ENCODE measurements at regions not wholly inside any gene's neighbourhood (a gene's known extent, or its start where the extent isn't known, plus 50 kb on each side); places are given as distances from the start of the nearest gene placed in this dataset.

- TF ChIP-seq CTCF (IDR thresholded peaks at IDR 0.05), result no peak
- TF ChIP-seq POLR2A (IDR thresholded peaks at IDR 0.05), result no peak
Observed at GRCh38 chr13:111955412-111956065, 111.4 kb upstream of the SOX1 start.

All from thyroid gland (tissue), 4 donors.